Activated CD4-positive, alpha-beta T cell treated with anti-CD3 and anti-CD28 coated beads for 48 hours (primary cell): ENCODE measurements at regions not wholly inside any gene's neighbourhood (a gene's known extent, or its start where the extent isn't known, plus 50 kb on each side); places are given as distances from the start of the nearest gene placed in this dataset.
"Not testable (repeated sequence)": the region's sequence is repeated elsewhere in the genome, so short reads cannot be mapped to it uniquely, and the experiment has no call there.

Experiments used
- DNase-seq: peaks from one replicate; pipeline ENCODE4 v3.0.0-alpha.2; 2020

- DNase-seq, result not testable (repeated sequence)
Observed at GRCh38 chr9:42656789-42657188, 473.3 kb downstream of the SPATA31A6 start.

GRCh38 chr9:42657496-42657895, 474.0 kb downstream of the SPATA31A6 start:
- not testable (repeated sequence) for DNase-seq

GRCh38 chr9:42697146-42697545, 513.7 kb downstream of the SPATA31A6 start:
- DNase-seq, result not testable (repeated sequence)

- not testable (repeated sequence) for DNase-seq
Observed at GRCh38 chr9:42702890-42703289, 519.4 kb downstream of the SPATA31A6 start.

GRCh38 chr9:42724841-42725835, 541.7 kb downstream of the SPATA31A6 start:
- peak; percentile 23 for DNase-seq

GRCh38 chr9:42743030-42743814, 559.8 kb downstream of the SPATA31A6 start:
- DNase-seq, result peak; percentile 76

GRCh38 chr9:42757251-42757650, 573.8 kb downstream of the SPATA31A6 start:
- DNase-seq, result not testable (repeated sequence)

- DNase-seq, result not testable (repeated sequence)
Observed at GRCh38 chr9:42759320-42759719, 575.9 kb downstream of the SPATA31A6 start.

GRCh38 chr9:42782201-42782600, 598.7 kb downstream of the SPATA31A6 start:
- DNase-seq, result not testable (repeated sequence)

GRCh38 chr9:42792725-42793124, 609.3 kb downstream of the SPATA31A6 start:
- DNase-seq, result not testable (repeated sequence)

- DNase-seq, result not testable (repeated sequence)
Observed at GRCh38 chr9:42798571-42798970, 615.1 kb downstream of the SPATA31A6 start.

- DNase-seq, result not testable (repeated sequence)
Observed at GRCh38 chr9:42802716-42803115, 619.3 kb downstream of the SPATA31A6 start.

GRCh38 chr9:42806674-42807073, 623.2 kb downstream of the SPATA31A6 start:
- not testable (repeated sequence) for DNase-seq

- not testable (repeated sequence) for DNase-seq
Observed at GRCh38 chr9:42821468-42821867, 638.0 kb downstream of the SPATA31A6 start.

- DNase-seq, result not testable (repeated sequence)
Observed at GRCh38 chr9:42848156-42848555, 664.7 kb downstream of the SPATA31A6 start.

- not testable (repeated sequence) for DNase-seq
Observed at GRCh38 chr9:42850896-42851693, 667.6 kb downstream of the SPATA31A6 start.

GRCh38 chr9:42851701-42852100, 668.2 kb downstream of the SPATA31A6 start:
- DNase-seq, result not testable (repeated sequence)

- peak; percentile 21 for DNase-seq
Observed at GRCh38 chr9:42852133-42852930, 668.9 kb downstream of the SPATA31A6 start.

GRCh38 chr9:42860133-42860532, 676.7 kb downstream of the SPATA31A6 start:
- DNase-seq, result not testable (repeated sequence)

- DNase-seq, result not testable (repeated sequence)
Observed at GRCh38 chr9:42862465-42862864, 679.0 kb downstream of the SPATA31A6 start.
